ENCODE measurements at regions not wholly inside any gene's neighbourhood (a gene's known extent, or its start where the extent isn't known, plus 50 kb on each side); places are given as distances from the start of the nearest gene placed in this dataset.

GRCh38 chr6:8246403-8246802, 144.1 kb upstream of the EEF1E1 start:
- no peak for TF ChIP-seq POLR2A (IDR thresholded peaks at IDR 0.05; ENCODE audit: low read depth, low read length)
- TF ChIP-seq POLR2AphosphoS5 (IDR thresholded peaks at IDR 0.05; ENCODE audit: low read depth, low read length), result no peak
- TF ChIP-seq TAF1 (IDR thresholded peaks at IDR 0.05; ENCODE audit: borderline replicate concordance, low read depth, low read length), result no peak
